IPS-15b (cell line): ENCODE measurements at regions not wholly inside any gene's neighbourhood (a gene's known extent, or its start where the extent isn't known, plus 50 kb on each side); places are given as distances from the start of the nearest gene placed in this dataset.
"Not testable (repeated sequence)": the region's sequence is repeated elsewhere in the genome, so short reads cannot be mapped to it uniquely, and the experiment has no call there.

Source experiments
- H3K27me3 ChIP-seq: one replicate; pipeline ENCODE4 v1.6.1; 2013; ENCODE audit warnings: low read length; ENCODE audit not compliant: control insufficient read depth, insufficient read depth
- H3K36me3 ChIP-seq: one replicate; pipeline ENCODE4 v1.6.1; 2013; ENCODE audit warnings: low read length; ENCODE audit not compliant: control insufficient read depth, insufficient read depth
- H3K4me1 ChIP-seq: one replicate; pipeline ENCODE4 v1.6.1; 2013; ENCODE audit warnings: mild to moderate bottlenecking, low read length; ENCODE audit not compliant: control insufficient read depth, insufficient read depth
- H3K4me3 ChIP-seq: one replicate; pipeline ENCODE4 v1.5.1; 2013; ENCODE audit warnings: low read depth, low read length
- H3K9ac ChIP-seq: one replicate; pipeline ENCODE4 v1.6.1; 2013; ENCODE audit warnings: low read depth, mild to moderate bottlenecking, low read length
- H3K9me3 ChIP-seq: one replicate; pipeline ENCODE4 v1.6.1; 2013; ENCODE audit warnings: mild to moderate bottlenecking, low read length; ENCODE audit not compliant: control insufficient read depth, insufficient read depth

GRCh38 chr11:96481204-96481603 lies 91.4 kb downstream of the JRKL start:
- peaks cover 5% of the 10 kb centered on the region for H3K27me3 ChIP-seq
- H3K9me3 ChIP-seq = no peaks in the 10 kb centered on the region

GRCh38 chr11:96481771-96482170 lies 92.0 kb downstream of the JRKL start:
- Histone ChIP-seq H3K9me3 (no peaks in the 10 kb centered on the region), H3K27me3 (peaks cover 5% of the 10 kb centered on the region), H3K4me1 (no peaks in the 10 kb centered on the region), H3K36me3 (no peaks in the 10 kb centered on the region), H3K4me3 (no peak overlapping the region), H3K9ac (no peak overlapping the region)

More at GRCh38 chr11:96481204-96481603, 91.4 kb downstream of the JRKL start:
- no peaks in the 10 kb centered on the region for H3K36me3 ChIP-seq
- H3K9ac ChIP-seq = no peak overlapping the region
- no peaks in the 10 kb centered on the region for H3K4me1 ChIP-seq
- H3K4me3 ChIP-seq = no peak overlapping the region

- Histone ChIP-seq H3K9me3 (no peaks in the 10 kb centered on the region), H3K4me1 (peaks cover 2% of the 10 kb centered on the region), H3K27me3 (peaks cover 5% of the 10 kb centered on the region), H3K36me3 (no peaks in the 10 kb centered on the region), H3K4me3 (no peak overlapping the region), H3K9ac (no peak overlapping the region)
These were observed 92.4 kb downstream of the JRKL start for GRCh38 chr11:96482193-96482592.

- Histone ChIP-seq H3K4me1 (peaks cover 5% of the 10 kb centered on the region), H3K9me3 (no peaks in the 10 kb centered on the region), H3K27me3 (peaks cover 5% of the 10 kb centered on the region), H3K4me3 (no peak overlapping the region), H3K9ac (no peak overlapping the region), H3K36me3 (no peaks in the 10 kb centered on the region)
These were observed 93.7 kb downstream of the JRKL start for GRCh38 chr11:96483374-96483955.

- no peak overlapping the region for H3K4me3 ChIP-seq
- H3K4me1 ChIP-seq = peaks cover 5% of the 10 kb centered on the region
- H3K9ac ChIP-seq = no peak overlapping the region
- H3K27me3 ChIP-seq = peaks cover 5% of the 10 kb centered on the region
- no peaks in the 10 kb centered on the region for H3K36me3 ChIP-seq
- H3K9me3 ChIP-seq = no peaks in the 10 kb centered on the region
These were observed 94.5 kb downstream of the JRKL start for GRCh38 chr11:96484361-96484760.

- no peaks in the 10 kb centered on the region for H3K9me3 ChIP-seq
- no peak overlapping the region for H3K9ac ChIP-seq
- H3K27me3 ChIP-seq = peaks cover 5% of the 10 kb centered on the region
- peak overlapping the region; percentile 32 for H3K4me3 ChIP-seq
- no peaks in the 10 kb centered on the region for H3K36me3 ChIP-seq
- H3K4me1 ChIP-seq = peaks cover 5% of the 10 kb centered on the region
These were observed 97.2 kb downstream of the JRKL start for GRCh38 chr11:96486890-96487611.

- H3K4me1 ChIP-seq, H3K9me3 ChIP-seq, H3K27me3 ChIP-seq, H3K36me3 ChIP-seq, H3K4me3 ChIP-seq, H3K9ac ChIP-seq: not testable (repeated sequence)
These were observed 99.1 kb downstream of the JRKL start for GRCh38 chr11:96488911-96489310.

- Histone ChIP-seq H3K27me3 (no peaks in the 10 kb centered on the region), H3K4me1 (no peaks in the 10 kb centered on the region), H3K9me3 (no peaks in the 10 kb centered on the region), H3K9ac (no peak overlapping the region), H3K36me3 (no peaks in the 10 kb centered on the region), H3K4me3 (no peak overlapping the region)
These were observed 110.6 kb downstream of the JRKL start for GRCh38 chr11:96500440-96500839.

GRCh38 chr11:96506041-96506440 lies 116.2 kb downstream of the JRKL start:
- H3K27me3 ChIP-seq = no peaks in the 10 kb centered on the region
- H3K4me3 ChIP-seq = no peak overlapping the region
- no peaks in the 10 kb centered on the region for H3K4me1 ChIP-seq
- no peaks in the 10 kb centered on the region for H3K36me3 ChIP-seq
- no peaks in the 10 kb centered on the region for H3K9me3 ChIP-seq
- H3K9ac ChIP-seq = no peak overlapping the region

GRCh38 chr11:96506953-96507354 lies 117.1 kb downstream of the JRKL start:
- Histone ChIP-seq H3K27me3 (no peaks in the 10 kb centered on the region), H3K4me3 (no peak overlapping the region), H3K9ac (no peak overlapping the region), H3K4me1 (no peaks in the 10 kb centered on the region), H3K9me3 (no peaks in the 10 kb centered on the region), H3K36me3 (no peaks in the 10 kb centered on the region)

- H3K4me3 ChIP-seq = no peak overlapping the region
- H3K27me3 ChIP-seq = no peaks in the 10 kb centered on the region
- no peaks in the 10 kb centered on the region for H3K36me3 ChIP-seq
- H3K9ac ChIP-seq = no peak overlapping the region
- H3K4me1 ChIP-seq = no peaks in the 10 kb centered on the region
- no peaks in the 10 kb centered on the region for H3K9me3 ChIP-seq
These were observed 119.0 kb downstream of the JRKL start for GRCh38 chr11:96508861-96509260.

- Histone ChIP-seq H3K9ac (no peak overlapping the region), H3K27me3 (no peaks in the 10 kb centered on the region), H3K4me3 (no peak overlapping the region), H3K36me3 (no peaks in the 10 kb centered on the region), H3K9me3 (no peaks in the 10 kb centered on the region), H3K4me1 (no peaks in the 10 kb centered on the region)
These were observed 131.1 kb downstream of the JRKL start for GRCh38 chr11:96520939-96521338.
